ENCODE measurements at regions not wholly inside any gene's neighbourhood (a gene's known extent, or its start where the extent isn't known, plus 50 kb on each side); places are given as distances from the start of the nearest gene placed in this dataset.

GRCh38 chr1:86285796-86286195 lies 110.3 kb downstream of the ODF2L start:
- H3K4me3 ChIP-seq: no peak overlapping the region

GRCh38 chr1:86282611-86283010 lies 113.5 kb downstream of the ODF2L start:
- Histone ChIP-seq H3K4me1 (no peaks in the 10 kb centered on the region), H3K27me3 (ENCODE audit: insufficient read depth in 3 of 3, low read length in 2 of 3) (no peaks in the 10 kb centered on the region), H3K27ac (no peak overlapping the region), H3K36me3 (ENCODE audit: insufficient read depth in 1 of 2, low read depth in 1 of 2) (no peaks in the 10 kb centered on the region), H3K9me3 (no peaks in the 10 kb centered on the region), H3K4me3 (no peak overlapping the region)
- intact Hi-C loops (cut with DNase I): no loop called here
- ATAC-seq: no peak
- DNase-seq: no peak
- TF ChIP-seq CTCF (IDR thresholded peaks at IDR 0.05): no peak

More at GRCh38 chr1:86285796-86286195, 110.3 kb downstream of the ODF2L start:
- Histone ChIP-seq H3K27ac (no peak overlapping the region), H3K4me1 (peaks cover 4% of the 10 kb centered on the region), H3K27me3 (ENCODE audit: insufficient read depth in 3 of 3, low read length in 2 of 3) (no peaks in the 10 kb centered on the region), H3K9me3 (no peaks in the 10 kb centered on the region), H3K36me3 (ENCODE audit: insufficient read depth in 1 of 2, low read depth in 1 of 2) (no peaks in the 10 kb centered on the region)
- intact Hi-C loops (cut with DNase I): no loop called here
- ATAC-seq (no peak), DNase-seq (no peak)
- no peak for TF ChIP-seq CTCF (IDR thresholded peaks at IDR 0.05)
- 82 to 84% (median 83%) methylated on average over 4 of the region's 4 CpGs for WGBS, 3 donors

DNA sequence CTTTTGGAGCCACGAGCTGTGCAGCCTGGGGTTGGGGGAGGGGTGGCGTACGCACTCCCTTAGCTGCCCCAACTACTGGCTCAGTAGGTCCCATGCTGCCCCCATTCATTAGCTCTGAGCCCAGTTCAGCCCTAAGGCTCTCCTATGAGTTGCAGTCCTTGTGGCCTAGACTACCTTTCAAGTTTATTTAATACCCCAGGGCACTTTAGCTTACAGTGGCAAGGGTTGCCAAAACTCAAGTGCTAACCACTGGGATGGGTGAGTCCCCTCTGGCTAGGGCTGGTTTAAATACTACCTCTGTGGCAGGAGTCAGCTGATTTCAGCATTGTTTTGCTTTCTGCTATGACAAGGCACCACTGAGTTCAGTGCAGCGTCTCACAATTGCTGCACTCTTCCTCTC lies 118.2 kb downstream of the ODF2L start:
- ATAC-seq (no peak), DNase-seq (no peak)
- no peak overlapping the region for H3K27ac ChIP-seq
- intact Hi-C loops (cut with DNase I): no loop called here
- no peaks in the 10 kb centered on the region for H3K4me1 ChIP-seq
- no peaks in the 10 kb centered on the region for H3K27me3 ChIP-seq (ENCODE audit: insufficient read depth in 3 of 3, low read length in 2 of 3)
- TF ChIP-seq CTCF (IDR thresholded peaks at IDR 0.05): no peak
- whole genome bisulfite sequencing, 3 donors: 71 to 81% (median 72%) methylated on average over 4 of the region's 4 CpGs
- no peaks in the 10 kb centered on the region for H3K36me3 ChIP-seq (ENCODE audit: insufficient read depth in 1 of 2, low read depth in 1 of 2)
- no peaks in the 10 kb centered on the region for H3K9me3 ChIP-seq
- no peak overlapping the region for H3K4me3 ChIP-seq

DNA sequence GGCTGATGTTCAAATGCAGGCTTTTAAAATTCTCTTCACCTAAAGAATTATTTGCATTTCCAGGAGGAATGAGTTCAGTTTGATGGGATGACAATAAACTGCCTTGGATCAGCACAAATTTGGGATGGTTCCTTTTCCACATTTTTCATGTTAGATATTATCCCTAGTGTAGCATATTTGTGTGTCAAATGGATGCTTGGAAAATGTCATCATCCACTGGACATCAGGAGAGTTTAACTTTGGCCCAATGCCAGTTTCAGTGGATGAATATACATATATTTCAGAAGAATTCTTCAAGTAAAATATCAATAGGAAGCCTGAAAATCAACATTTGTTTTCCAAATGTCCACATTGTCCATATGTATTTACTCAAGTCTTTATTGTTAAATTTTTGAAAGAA lies 116.5 kb upstream of the COL24A1 start:
- Histone ChIP-seq H3K4me1 (no peaks in the 10 kb centered on the region), H3K27ac (no peak overlapping the region), H3K4me3 (no peak overlapping the region), H3K36me3 (ENCODE audit: insufficient read depth in 1 of 2, low read depth in 1 of 2) (no peaks in the 10 kb centered on the region), H3K9me3 (no peaks in the 10 kb centered on the region), H3K27me3 (ENCODE audit: insufficient read depth in 3 of 3, low read length in 2 of 3) (no peaks in the 10 kb centered on the region)
- ATAC-seq (no peak), DNase-seq (no peak)
- intact Hi-C loops (cut with DNase I): no loop called here
- no peak for TF ChIP-seq CTCF (IDR thresholded peaks at IDR 0.05)

DNA sequence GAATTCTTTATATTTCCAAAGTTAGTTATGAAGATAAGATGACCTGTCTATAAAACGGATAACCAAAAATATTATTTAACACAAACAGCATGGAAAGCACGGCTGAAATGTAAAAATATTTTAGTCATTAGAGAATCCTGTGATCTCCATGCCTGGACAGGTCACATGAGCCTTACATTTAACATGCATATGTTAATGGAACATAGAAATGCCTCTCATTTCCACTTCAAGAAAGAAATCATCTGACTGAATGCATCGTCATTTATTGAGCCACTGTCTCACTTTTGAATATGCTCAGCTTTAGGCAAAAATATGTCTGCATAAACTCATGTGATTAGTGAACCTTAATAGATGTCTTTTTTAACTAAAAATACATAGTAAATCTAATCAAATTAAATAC lies 115.5 kb upstream of the COL24A1 start:
- no peak for DNase-seq
- no peaks in the 10 kb centered on the region for H3K9me3 ChIP-seq
- intact Hi-C loops (cut with DNase I): no loop called here
- no peak overlapping the region for H3K4me3 ChIP-seq
- H3K27ac ChIP-seq: no peak overlapping the region
- ATAC-seq: no peak
- 89 to 93% (median 89%) methylated on average over 3 of the region's 3 CpGs for WGBS, 3 donors
- H3K36me3 ChIP-seq (ENCODE audit: insufficient read depth in 1 of 2, low read depth in 1 of 2): no peaks in the 10 kb centered on the region
- no peaks in the 10 kb centered on the region for H3K4me1 ChIP-seq
- H3K27me3 ChIP-seq (ENCODE audit: insufficient read depth in 3 of 3, low read length in 2 of 3): no peaks in the 10 kb centered on the region
- TF ChIP-seq CTCF (IDR thresholded peaks at IDR 0.05): no peak
